ENCODE measurements at regions not wholly inside any gene's neighbourhood (a gene's known extent, or its start where the extent isn't known, plus 50 kb on each side); places are given as distances from the start of the nearest gene placed in this dataset.

GRCh38 chr6:108738684-108739416 is 109.4 kb upstream of the ARMC2 start:
- H3K4me3 Mint-ChIP-seq (ENCODE audit: low read depth) = no peak overlapping the region
- H3K27me3 Mint-ChIP-seq = peaks cover 3% of the 10 kb centered on the region
- no peaks in the 10 kb centered on the region for H3K36me3 Mint-ChIP-seq (ENCODE audit: insufficient read depth)
- H3K4me1 Mint-ChIP-seq (ENCODE audit: low read depth) = peaks cover 4% of the 10 kb centered on the region
- TF ChIP-seq CTCF (IDR thresholded peaks at IDR 0.05; ENCODE audit: unreplicated experiment) = no peak
- DNase-seq (ENCODE audit: low spot score, unreplicated experiment) = no peak
- H3K27ac Mint-ChIP-seq = no peak overlapping the region
- H3K9me3 Mint-ChIP-seq (ENCODE audit: low read depth) = no peaks in the 10 kb centered on the region

GRCh38 chr6:108739496-108740330 is 108.5 kb upstream of the ARMC2 start:
- H3K9me3 Mint-ChIP-seq (ENCODE audit: low read depth) = no peaks in the 10 kb centered on the region
- H3K4me3 Mint-ChIP-seq (ENCODE audit: low read depth) = no peak overlapping the region
- H3K27ac Mint-ChIP-seq = no peak overlapping the region
- H3K27me3 Mint-ChIP-seq = peaks cover 3% of the 10 kb centered on the region
- no peak for TF ChIP-seq CTCF (IDR thresholded peaks at IDR 0.05; ENCODE audit: unreplicated experiment)
- H3K36me3 Mint-ChIP-seq (ENCODE audit: insufficient read depth) = no peaks in the 10 kb centered on the region
- H3K4me1 Mint-ChIP-seq (ENCODE audit: low read depth) = peaks cover 9% of the 10 kb centered on the region
- DNase-seq (ENCODE audit: low spot score, unreplicated experiment) = no peak

GRCh38 chr6:108741331-108741989 is 106.8 kb upstream of the ARMC2 start:
- H3K36me3 Mint-ChIP-seq (ENCODE audit: insufficient read depth) = no peaks in the 10 kb centered on the region
- DNase-seq (ENCODE audit: low spot score, unreplicated experiment) = no peak
- no peak for TF ChIP-seq CTCF (IDR thresholded peaks at IDR 0.05; ENCODE audit: unreplicated experiment)
- no peaks in the 10 kb centered on the region for H3K9me3 Mint-ChIP-seq (ENCODE audit: low read depth)
- H3K4me1 Mint-ChIP-seq (ENCODE audit: low read depth) = peaks cover 13% of the 10 kb centered on the region
- H3K27ac Mint-ChIP-seq = no peak overlapping the region
- H3K27me3 Mint-ChIP-seq = peaks cover 3% of the 10 kb centered on the region
- no peak overlapping the region for H3K4me3 Mint-ChIP-seq (ENCODE audit: low read depth)

GRCh38 chr6:108742041-108742440 is 106.2 kb upstream of the ARMC2 start:
- H3K27ac Mint-ChIP-seq = no peak overlapping the region
- TF ChIP-seq CTCF (IDR thresholded peaks at IDR 0.05; ENCODE audit: unreplicated experiment) = no peak
- no peak overlapping the region for H3K4me3 Mint-ChIP-seq (ENCODE audit: low read depth)
- H3K36me3 Mint-ChIP-seq (ENCODE audit: insufficient read depth) = no peaks in the 10 kb centered on the region
- DNase-seq (ENCODE audit: low spot score, unreplicated experiment) = no peak
- H3K27me3 Mint-ChIP-seq = peaks cover 3% of the 10 kb centered on the region
- no peaks in the 10 kb centered on the region for H3K9me3 Mint-ChIP-seq (ENCODE audit: low read depth)
- H3K4me1 Mint-ChIP-seq (ENCODE audit: low read depth) = peaks cover 15% of the 10 kb centered on the region

- no peaks in the 10 kb centered on the region for H3K36me3 Mint-ChIP-seq (ENCODE audit: insufficient read depth)
- no peaks in the 10 kb centered on the region for H3K9me3 Mint-ChIP-seq (ENCODE audit: low read depth)
- H3K27ac Mint-ChIP-seq = no peak overlapping the region
- DNase-seq (ENCODE audit: low spot score, unreplicated experiment) = no peak
- H3K4me3 Mint-ChIP-seq (ENCODE audit: low read depth) = no peak overlapping the region
- peaks cover 15% of the 10 kb centered on the region for H3K4me1 Mint-ChIP-seq (ENCODE audit: low read depth)
- TF ChIP-seq CTCF (IDR thresholded peaks at IDR 0.05; ENCODE audit: unreplicated experiment) = no peak
- H3K27me3 Mint-ChIP-seq = no peaks in the 10 kb centered on the region
Measured at GRCh38 chr6:108744244-108744972, 103.8 kb upstream of the ARMC2 start.

Measured in progenitor cell of endocrine pancreas (in vitro differentiated cells).